Liver (tissue), 8 donors: ENCODE measurements at regions not wholly inside any gene's neighbourhood (a gene's known extent, or its start where the extent isn't known, plus 50 kb on each side); places are given as distances from the start of the nearest gene placed in this dataset.

ENCODE experiments used
- DNase-seq: peaks from one replicate; pipeline ENCODE4 v3.0.0-alpha.2; 2017; ENCODE audit warnings: low spot score
- H3K27ac ChIP-seq, 2 donors: one replicate each; pipeline ENCODE4 v1.7.0; 2013; ENCODE audit warnings: inconsistent platforms in 2 of 2, low read length in 2 of 2, control low read depth in 1 of 2, low read depth in 1 of 2, mild to moderate bottlenecking in 1 of 2
- H3K27me3 ChIP-seq, 4 donors: one replicate each; pipeline versions ENCODE4 v1.6.1 to v1.7.0; 2013; ENCODE audit warnings: low read length in 3 of 4, inconsistent platforms in 1 of 4, mild to moderate bottlenecking in 1 of 4, moderate library complexity in 1 of 4; ENCODE audit not compliant: control insufficient read depth in 4 of 4, insufficient read depth in 4 of 4
- H3K36me3 ChIP-seq, 4 donors: one replicate each; pipeline versions ENCODE4 v1.6.1 to v1.7.0; 2013; ENCODE audit warnings: low read length in 3 of 4, mild to moderate bottlenecking in 3 of 4, low read depth in 1 of 4, moderate library complexity in 1 of 4; ENCODE audit not compliant: control insufficient read depth in 4 of 4, insufficient read depth in 3 of 4
- H3K4me1 ChIP-seq, 4 donors: one replicate each; pipeline versions ENCODE4 v1.6.1 to v1.7.0; 2013; ENCODE audit warnings: low read length in 3 of 4, mild to moderate bottlenecking in 3 of 4, moderate library complexity in 1 of 4; ENCODE audit not compliant: control insufficient read depth in 4 of 4, insufficient read depth in 4 of 4
- H3K4me3 ChIP-seq, 3 donors: one replicate each; pipeline versions ENCODE4 v1.6.1 to v1.7.0; 2013; ENCODE audit warnings: low read length in 3 of 3, control low read depth in 1 of 3, low read depth in 1 of 3, mild to moderate bottlenecking in 1 of 3
- H3K9ac ChIP-seq, 2 donors: one replicate each; pipeline ENCODE4 v1.7.0; 2013; ENCODE audit warnings: low read length in 2 of 2, mild to moderate bottlenecking in 2 of 2, moderate library complexity in 2 of 2, control low read depth in 1 of 2, low read depth in 1 of 2
- H3K9me3 ChIP-seq, 4 donors: one replicate each; pipeline versions ENCODE4 v1.6.1 to v1.7.0; 2013; ENCODE audit warnings: low read length in 3 of 4; ENCODE audit not compliant: control insufficient read depth in 4 of 4
- ATF3 ChIP-seq: IDR thresholded peaks from 2 replicates; pipeline ENCODE4 v1.6.1; 2016; ENCODE audit warnings: antibody characterized with exemption
- CTCF ChIP-seq: fragments of 150-350 bp; IDR thresholded peaks from 2 replicates; pipeline ENCODE4 v1.5.1; 2017; ENCODE audit warnings: improper control_type of control experiment, low read depth, low read length; ENCODE audit not compliant: missing input control
- EGR1 ChIP-seq, 2 donors: IDR thresholded peaks; 2 replicates each; pipeline ENCODE4 v1.6.1; 2016 to 2018; ENCODE audit warnings: antibody characterized with exemption in 2 of 2, low read depth in 2 of 2
- FOXA1 ChIP-seq: IDR thresholded peaks from 2 replicates; pipeline ENCODE4 v1.6.1; 2016; ENCODE audit warnings: antibody characterized with exemption
- FOXA2 ChIP-seq: IDR thresholded peaks from 2 replicates; pipeline ENCODE4 v1.6.1; 2016; ENCODE audit warnings: antibody characterized with exemption
- GABPA ChIP-seq, 2 donors: IDR thresholded peaks in 1 of 2; conservative IDR thresholded peaks in 1 of 2; 2 replicates each; pipeline ENCODE4 v1.6.1; 2016; ENCODE audit warnings: antibody characterized with exemption in 2 of 2, mild to moderate bottlenecking in 1 of 2, moderate library complexity in 1 of 2
- HNF4A ChIP-seq, 2 donors: conservative IDR thresholded peaks; 2 replicates each; pipeline ENCODE4 v1.6.1; 2016; ENCODE audit warnings: antibody characterized with exemption in 2 of 2, mild to moderate bottlenecking in 2 of 2
- HNF4G ChIP-seq: IDR thresholded peaks from 2 replicates; pipeline ENCODE4 v1.6.1; 2016; ENCODE audit warnings: antibody characterized with exemption
- MAX ChIP-seq: IDR thresholded peaks from 2 replicates; pipeline ENCODE4 v1.6.1; 2016; ENCODE audit warnings: antibody characterized with exemption
- NR2F2 ChIP-seq: IDR thresholded peaks from 2 replicates; pipeline ENCODE4 v1.6.1; 2016; ENCODE audit warnings: antibody characterized with exemption
- RAD21 ChIP-seq, 2 donors: IDR thresholded peaks; 2 replicates each; pipeline ENCODE4 v1.6.1; 2016; ENCODE audit warnings: antibody characterized with exemption in 2 of 2, mild to moderate bottlenecking in 2 of 2
- REST ChIP-seq: IDR thresholded peaks from 2 replicates; pipeline ENCODE4 v1.6.1; 2016; ENCODE audit warnings: antibody characterized with exemption, mild to moderate bottlenecking
- RXRA ChIP-seq, 2 donors: IDR thresholded peaks; 2 replicates each; pipeline ENCODE4 v1.6.1; 2017 to 2018; ENCODE audit warnings: antibody characterized with exemption in 2 of 2, mild to moderate bottlenecking in 1 of 2
- SP1 ChIP-seq: IDR thresholded peaks from 2 replicates; pipeline ENCODE4 v1.6.1; 2018; ENCODE audit warnings: antibody characterized with exemption, mild to moderate bottlenecking
- TAF1 ChIP-seq: conservative IDR thresholded peaks from 2 replicates; pipeline ENCODE4 v1.6.1; 2016; ENCODE audit warnings: antibody characterized with exemption, mild to moderate bottlenecking
- YY1 ChIP-seq: IDR thresholded peaks from 2 replicates; pipeline ENCODE4 v1.6.1; 2016; ENCODE audit warnings: antibody characterized with exemption, mild to moderate bottlenecking
- ZBTB33 ChIP-seq: IDR thresholded peaks from 2 replicates; pipeline ENCODE4 v1.6.1; 2016; ENCODE audit warnings: antibody characterized with exemption
- WGBS: extraction: QIAGEN DNeasy Blood & Tissue Kit; methylation state at CpG from one replicate; pipeline ENCODE4 v1.1.7; 2013; 5-methylcytosine and 5-hydroxymethylcytosine counted together
- donor health status: healthy.
- donor health status: healthy.
- donor health status: healthy.
- donor health status: healthy.
- donor health status: healthy.

- peaks cover 0 to 3% (median 0%) of the 10 kb centered on the region in 4 donors for H3K27me3 ChIP-seq
- H3K4me1 ChIP-seq, result no peaks in the 10 kb centered on the region
- H3K36me3 ChIP-seq, result no peaks in the 10 kb centered on the region
- H3K27ac ChIP-seq, result no peak overlapping the region
- 59% methylated on average over 1 of the region's 1 CpG for WGBS
- no peak for DNase-seq
- no peak overlapping the region for H3K4me3 ChIP-seq
- no peak for TF ChIP-seq CTCF
- no peak for TF ChIP-seq TAF1
- no peak for TF ChIP-seq EGR1 (IDR thresholded peaks at IDR 0.05; ENCODE audit: low read depth in 2 of 2)
- TF ChIP-seq RAD21 (IDR thresholded peaks at IDR 0.05), result no peak
- no peaks in the 10 kb centered on the region for H3K9me3 ChIP-seq
- H3K9ac ChIP-seq, result no peak overlapping the region
Observed at GRCh38 chr2:58866527-58866926, 625.4 kb upstream of the FANCL start.

GRCh38 chr2:58866040-58866439, 624.9 kb upstream of the FANCL start:
- Histone ChIP-seq H3K4me1 (no peaks in the 10 kb centered on the region), H3K9ac (no peak overlapping the region), H3K4me3 (no peak overlapping the region), H3K27me3 (no peaks in the 10 kb centered on the region), H3K9me3 (no peaks in the 10 kb centered on the region), H3K36me3 (no peaks in the 10 kb centered on the region), H3K27ac (no peak overlapping the region)
- TF ChIP-seq RXRA (IDR thresholded peaks at IDR 0.05) (no peak), FOXA1 (no peak), TAF1 (no peak), HNF4G (no peak), GABPA (IDR thresholded peaks at IDR 0.05 in 1 of 2, conservative IDR thresholded peaks at IDR 0.05 in 1 of 2) (no peak), REST (no peak), HNF4A (conservative IDR thresholded peaks at IDR 0.05) (no peak), SP1 (no peak), RAD21 (IDR thresholded peaks at IDR 0.05) (no peak), MAX (no peak), NR2F2 (no peak), ZBTB33 (no peak), YY1 (no peak), ATF3 (no peak), FOXA2 (no peak)
- 65% methylated on average over 6 of the region's 6 CpGs for WGBS
- DNase-seq, result no peak
